GM12864 (cell line): ENCODE measurements at regions not wholly inside any gene's neighbourhood (a gene's known extent, or its start where the extent isn't known, plus 50 kb on each side); places are given as distances from the start of the nearest gene placed in this dataset.

Experiments
- DNase-seq: peaks from one replicate; pipeline ENCODE4 v3.0.0-alpha.2; 2011; ENCODE audit warnings: low read depth
- H3K4me3 ChIP-seq: 2 replicates; pipeline ENCODE4 v1.5.1; 2011; ENCODE audit warnings: mild to moderate bottlenecking, low read depth, low read length, control low read depth
- TF ChIP-seq, protein P1 (sequence below): IDR thresholded peaks from 2 replicates; pipeline ENCODE4 v1.5.1; 2011; ENCODE audit warnings: low read depth, mild to moderate bottlenecking, moderate library complexity, low read length, control low read depth, inconsistent platforms; ENCODE audit errors: missing control alignments

DNA sequence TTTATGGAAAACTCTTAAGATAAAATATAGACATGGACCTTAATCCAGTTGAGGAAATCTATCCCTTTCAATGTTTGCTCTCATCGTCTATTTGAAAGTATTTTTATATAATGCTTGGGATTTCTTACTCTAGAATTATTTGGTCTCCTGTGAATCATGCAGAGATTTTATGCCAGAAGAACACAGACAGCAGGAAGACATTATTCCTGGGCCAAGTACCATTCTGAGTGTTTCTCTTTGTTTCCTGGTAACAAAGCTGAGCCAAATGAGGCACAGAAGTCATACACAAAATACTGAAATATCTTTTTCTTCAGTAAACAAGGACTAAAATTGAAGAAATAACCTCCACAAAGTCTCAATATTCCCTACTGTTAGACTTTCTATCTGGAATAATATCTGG lies 538.2 kb upstream of the EYS start:
- DNase-seq = no peak
- no peak overlapping the region for H3K4me3 ChIP-seq
- TF ChIP-seq, protein P1, sequence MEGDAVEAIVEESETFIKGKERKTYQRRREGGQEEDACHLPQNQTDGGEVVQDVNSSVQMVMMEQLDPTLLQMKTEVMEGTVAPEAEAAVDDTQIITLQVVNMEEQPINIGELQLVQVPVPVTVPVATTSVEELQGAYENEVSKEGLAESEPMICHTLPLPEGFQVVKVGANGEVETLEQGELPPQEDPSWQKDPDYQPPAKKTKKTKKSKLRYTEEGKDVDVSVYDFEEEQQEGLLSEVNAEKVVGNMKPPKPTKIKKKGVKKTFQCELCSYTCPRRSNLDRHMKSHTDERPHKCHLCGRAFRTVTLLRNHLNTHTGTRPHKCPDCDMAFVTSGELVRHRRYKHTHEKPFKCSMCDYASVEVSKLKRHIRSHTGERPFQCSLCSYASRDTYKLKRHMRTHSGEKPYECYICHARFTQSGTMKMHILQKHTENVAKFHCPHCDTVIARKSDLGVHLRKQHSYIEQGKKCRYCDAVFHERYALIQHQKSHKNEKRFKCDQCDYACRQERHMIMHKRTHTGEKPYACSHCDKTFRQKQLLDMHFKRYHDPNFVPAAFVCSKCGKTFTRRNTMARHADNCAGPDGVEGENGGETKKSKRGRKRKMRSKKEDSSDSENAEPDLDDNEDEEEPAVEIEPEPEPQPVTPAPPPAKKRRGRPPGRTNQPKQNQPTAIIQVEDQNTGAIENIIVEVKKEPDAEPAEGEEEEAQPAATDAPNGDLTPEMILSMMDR = no peak

DNA sequence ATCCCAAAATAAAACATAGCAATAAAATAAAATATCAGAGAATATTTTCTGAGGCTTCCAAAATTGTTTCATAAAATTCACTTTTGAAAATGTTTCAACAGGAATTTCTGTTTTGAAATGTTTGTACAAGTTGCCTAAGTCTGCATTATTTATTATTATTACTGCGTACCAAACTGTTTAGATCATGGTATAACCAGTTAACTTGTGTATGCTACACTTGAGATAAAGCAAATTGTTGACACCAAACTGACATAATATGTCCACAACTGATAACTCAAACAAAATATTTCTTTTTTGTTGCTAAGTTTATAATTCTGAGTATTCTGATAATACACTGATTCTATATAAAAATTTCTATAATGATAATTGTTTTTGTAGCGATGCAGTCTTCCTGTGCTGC lies 531.8 kb upstream of the EYS start:
- TF ChIP-seq, protein P1 = no peak
- H3K4me3 ChIP-seq = no peak overlapping the region
- DNase-seq = no peak

DNA sequence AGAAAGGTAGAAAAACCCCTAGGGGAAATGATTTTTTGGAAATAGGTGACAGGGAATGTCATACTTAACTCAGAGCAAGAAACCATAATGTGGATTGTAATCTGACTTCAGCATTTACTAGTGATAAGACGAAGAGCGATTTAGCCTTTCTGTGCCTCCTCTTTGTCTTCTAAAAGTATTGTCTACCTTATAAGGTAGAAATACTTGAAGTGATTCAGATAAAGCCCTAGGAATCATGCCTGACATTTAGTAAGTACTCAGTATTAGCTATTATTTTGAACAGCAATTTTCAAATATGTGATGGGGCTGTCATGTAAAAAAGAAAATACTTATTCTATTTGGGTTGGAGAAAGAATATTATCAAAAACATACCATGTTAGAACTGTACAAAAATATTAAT lies 525.9 kb upstream of the EYS start:
- no peak for DNase-seq
- TF ChIP-seq, protein P1 = no peak
- no peak overlapping the region for H3K4me3 ChIP-seq

DNA sequence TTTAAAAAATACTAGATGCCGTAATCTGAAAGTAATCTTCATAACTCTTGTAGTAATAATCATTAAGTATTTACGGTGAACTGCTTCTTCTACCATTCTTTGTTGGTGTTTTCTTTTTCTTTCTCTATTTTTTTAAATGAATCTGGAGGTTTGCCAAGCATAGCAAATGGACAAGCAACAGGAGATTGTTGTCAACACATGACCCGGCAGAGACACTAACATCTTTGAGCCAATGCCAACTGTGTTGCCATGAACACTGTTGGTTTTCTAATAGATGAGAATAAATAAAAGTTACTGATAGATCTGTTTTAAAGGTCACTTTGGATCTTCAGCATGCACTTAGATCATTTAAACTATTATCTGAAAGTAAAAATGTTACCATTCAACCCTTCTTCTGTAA lies 523.6 kb upstream of the EYS start:
- TF ChIP-seq, protein P1 = no peak
- H3K4me3 ChIP-seq = no peak overlapping the region
- no peak for DNase-seq

DNA sequence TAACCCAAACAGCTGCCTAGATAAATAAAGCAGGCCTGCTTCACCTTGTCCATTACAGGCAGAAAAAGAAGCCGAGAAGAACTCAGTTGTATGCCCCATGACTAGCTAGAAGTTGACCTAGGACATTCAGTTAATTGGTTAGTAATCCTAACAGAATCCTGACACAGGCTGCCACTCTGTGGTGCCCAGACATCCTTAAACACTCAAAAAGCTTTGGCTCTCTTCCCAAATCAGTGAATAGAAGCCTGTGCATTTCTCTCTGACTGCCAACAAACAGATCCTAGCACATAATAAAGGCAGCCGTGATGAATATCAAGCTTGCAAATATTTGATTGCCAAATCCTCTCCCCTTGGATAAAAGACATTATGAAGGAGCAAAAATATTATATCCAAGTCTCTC lies 519.1 kb upstream of the EYS start:
- no peak for DNase-seq

DNA sequence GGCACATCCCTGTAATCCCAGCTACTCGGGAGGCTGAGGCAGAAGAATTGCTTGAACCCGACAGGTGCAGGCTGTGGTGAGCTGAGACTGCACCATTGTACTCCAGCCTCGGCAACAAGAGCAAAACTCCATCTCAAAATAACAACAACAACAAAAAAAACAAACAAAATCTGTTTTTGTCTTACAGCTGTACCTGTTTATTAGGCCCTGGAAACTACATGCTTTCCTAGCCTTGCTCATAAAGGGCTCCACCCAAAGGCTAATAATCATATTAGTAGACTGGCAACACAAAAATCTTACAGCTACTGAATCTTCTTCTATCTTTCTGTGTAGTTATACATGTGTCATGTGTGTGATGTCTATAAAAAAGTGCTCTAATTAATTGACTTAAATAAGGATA lies 503.9 kb upstream of the EYS start:
- no peak for DNase-seq
- TF ChIP-seq, protein P1 = no peak
- no peak overlapping the region for H3K4me3 ChIP-seq

More for the DNA sequence above, 519.1 kb upstream of the EYS start:
- TF ChIP-seq, protein P1 = no peak
- no peak overlapping the region for H3K4me3 ChIP-seq

DNA sequence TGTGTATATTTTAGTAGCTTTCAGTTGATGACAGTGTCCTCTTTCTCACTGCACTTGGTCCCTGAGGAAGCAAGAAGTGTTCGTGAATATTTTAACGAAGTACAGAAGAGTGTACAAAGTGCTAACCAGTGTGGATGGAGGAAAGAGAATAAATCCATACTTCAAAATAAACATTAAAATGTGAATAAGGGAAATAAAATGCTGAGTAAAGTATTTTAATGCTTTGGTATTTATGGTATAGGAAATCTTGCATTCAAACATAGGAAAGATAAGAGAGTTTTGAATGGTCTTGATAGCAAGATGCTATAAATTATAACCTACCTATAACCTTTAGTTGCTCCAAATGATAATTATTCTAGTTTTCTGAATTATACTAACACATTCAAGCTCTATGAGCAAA lies 493.4 kb upstream of the EYS start:
- no peak overlapping the region for H3K4me3 ChIP-seq
- DNase-seq = no peak
- TF ChIP-seq, protein P1 = no peak
